K562 (cell line): ENCODE measurements at regions not wholly inside any gene's neighbourhood (a gene's known extent, or its start where the extent isn't known, plus 50 kb on each side); places are given as distances from the start of the nearest gene placed in this dataset.
A peak's percentile ranks its signal among the peaks of the same experiment; 100 is the strongest.

Experiments used
- ATAC-seq: fragments of 200-7000 bp; cut with Tn5 transposase; 3 replicates; pipeline ENCODE4 v1.9.1; 2020; ENCODE audit warnings: moderate library complexity
- BruUV-seq: library from RNA; stranded (reverse); fragments of 400-500 nt; replicated peaks from 2 replicates; lab custom pipeline; 2021; lab: Mats Ljungman, UMichigan
- CTCF ChIA-PET: fragments of 300-600 bp; formaldehyde crosslinking; extraction: SDS; loops from one replicate; lab custom pipeline; 2021; ENCODE audit warnings: low intra/inter-chr PET ratio; lab: Yijun Ruan, JAX
- POLR2A ChIA-PET: fragments of 300-600, 350-650 bp; sonication (Branson Sonifier 250); formaldehyde crosslinking; extraction: SDS; loops from one replicate; lab custom pipeline; 2021; ENCODE audit warnings: antibody characterized with exemption, inconsistent platforms; lab: Yijun Ruan, JAX
- DNase-seq, 4 experiments: peaks; one replicate each; pipeline versions ENCODE4 v3.0.0 to v3.0.0-alpha.2; 2011 to 2018; ENCODE audit warnings: low spot score in 3 of 4, mixed read lengths in 3 of 4; ENCODE audit errors: extremely low read depth in 1 of 4
- FAIRE-seq: peaks from 2 replicates; lab custom pipeline; 2011; peaks lifted over from hg19 to GRCh38; lab: Jason Lieb, UNC
- H2AFZ ChIP-seq: 2 replicates; pipeline ENCODE4 v1.6.0; 2011; ENCODE audit warnings: low read depth, low read length, control low read depth, inconsistent platforms
- H3K27ac ChIP-seq: fragments of 200-600 bp; 3 replicates; pipeline ENCODE4 v1.8.0; 2011; ENCODE audit warnings: low read depth, mild to moderate bottlenecking, control low read depth, inconsistent platforms, low read length, moderate library complexity, mixed read lengths; ENCODE audit errors: extremely low read depth
- H3K27me3 ChIP-seq, 2 experiments: fragments of 300-600 bp in 1 of 2; 2 replicates in 1 of 2; 3 replicates in 1 of 2; pipeline versions ENCODE4 v1.6.0 to v1.8.0; 2011; ENCODE audit warnings: inconsistent platforms in 2 of 2, low read length in 2 of 2, mild to moderate bottlenecking in 1 of 2, mixed read lengths in 1 of 2, moderate library complexity in 1 of 2; ENCODE audit not compliant: control insufficient read depth in 2 of 2, insufficient read depth in 2 of 2
- H3K36me3 ChIP-seq: fragments of 300-600 bp; 3 replicates; pipeline ENCODE4 v1.8.0; 2011; ENCODE audit warnings: mild to moderate bottlenecking, low read length, inconsistent platforms; ENCODE audit not compliant: control insufficient read depth, insufficient read depth
- H3K4me1 ChIP-seq, 2 experiments: fragments of 200-600 bp in 1 of 2; replicated peaks in 1 of 2; 2 replicates in 1 of 2; 3 replicates in 1 of 2; pipeline versions ENCODE4 v1.5.1 to v1.8.0; 2011; ENCODE audit warnings: inconsistent platforms in 2 of 2, low read length in 2 of 2, mild to moderate bottlenecking in 1 of 2, mixed read lengths in 1 of 2, moderate library complexity in 1 of 2; ENCODE audit not compliant: control insufficient read depth in 2 of 2, insufficient read depth in 2 of 2
- H3K4me2 ChIP-seq: 2 replicates; pipeline ENCODE4 v1.6.1; 2011; ENCODE audit warnings: low read length, control low read depth, inconsistent platforms, mixed read lengths; ENCODE audit not compliant: insufficient read depth
- H3K4me3 ChIP-seq: fragments of 200-600 bp; sonication (generic), shearing (Covaris generic); 2 replicates; pipeline ENCODE4 v1.5.1; 2016; ENCODE audit warnings: control low read depth, inconsistent platforms
- H3K79me2 ChIP-seq: fragments of 200-600 bp; 3 replicates; pipeline ENCODE4 v1.8.0; 2011; ENCODE audit warnings: low read length, inconsistent platforms; ENCODE audit not compliant: control insufficient read depth, insufficient read depth
- H3K9ac ChIP-seq, 2 experiments: 2 replicates each; pipeline versions ENCODE4 v1.6.0 to v1.6.1; 2011; ENCODE audit warnings: low read depth in 2 of 2, low read length in 2 of 2, control low read depth in 1 of 2, inconsistent platforms in 1 of 2, mild to moderate bottlenecking in 1 of 2, mixed read lengths in 1 of 2; ENCODE audit not compliant: insufficient read depth in 1 of 2
- H3K9me1 ChIP-seq: one replicate; pipeline ENCODE4 v1.6.0; 2011; ENCODE audit warnings: inconsistent platforms, mild to moderate bottlenecking, low read length, moderate library complexity; ENCODE audit not compliant: control insufficient read depth, insufficient read depth
- H3K9me3 ChIP-seq: replicated peaks from 2 replicates; pipeline ENCODE4 v1.5.1; 2011; ENCODE audit warnings: low read depth, low read length, inconsistent platforms; ENCODE audit not compliant: control insufficient read depth, insufficient read depth
- H4K20me1 ChIP-seq: replicated peaks from 2 replicates; pipeline ENCODE4 v1.6.1; 2011; ENCODE audit warnings: low read length, inconsistent platforms, mixed read lengths; ENCODE audit not compliant: control insufficient read depth, insufficient read depth
- CTCF ChIP-seq, 3 experiments: IDR thresholded peaks in 2 of 3; conservative IDR thresholded peaks in 1 of 3; 2 replicates each; pipeline ENCODE4 v1.5.1; 2011 to 2012; ENCODE audit warnings: low read length in 3 of 3, mild to moderate bottlenecking in 3 of 3, control low read depth in 2 of 3, improper control_type of control experiment in 1 of 3, inconsistent platforms in 1 of 3, low read depth in 1 of 3, mixed read lengths in 1 of 3, moderate library complexity in 1 of 3; ENCODE audit not compliant: insufficient read depth in 2 of 3
- ZNF134 ChIP-seq: fragments of 250-450 bp; sonication (Bioruptor Pico); conservative IDR thresholded peaks from 2 replicates; pipeline ENCODE4 v1.4.0; 2020
- ZNF143 ChIP-seq: sonication (generic); formaldehyde crosslinking; IDR thresholded peaks from 2 replicates; pipeline ENCODE4 v1.9.0; 2022; ENCODE audit warnings: mild to moderate bottlenecking, missing genetic modification reagents
- WGBS: fragments of 100-300 bp; shearing (Covaris generic); methylation state at CpG from one replicate; pipeline ENCODE4 v1.1.6; 2016; ENCODE audit warnings: low coverage, mixed read lengths; ENCODE audit not compliant: insufficient coverage; ENCODE audit errors: missing lambda C conversion rate; 5-methylcytosine and 5-hydroxymethylcytosine counted together
- in situ Hi-C: fragments of 300-500 bp; cut with MboI; formaldehyde crosslinking; loops from 4 replicates; pipeline ENCODE4 v1.15.0; 2018; ENCODE audit warnings: inconsistent platforms, mixed read lengths
- intact Hi-C: fragments of 100-400 bp; cut with micrococcal nuclease; formaldehyde crosslinking; loops from 2 replicates; pipeline ENCODE4 v1.14.2; 2022

DNA sequence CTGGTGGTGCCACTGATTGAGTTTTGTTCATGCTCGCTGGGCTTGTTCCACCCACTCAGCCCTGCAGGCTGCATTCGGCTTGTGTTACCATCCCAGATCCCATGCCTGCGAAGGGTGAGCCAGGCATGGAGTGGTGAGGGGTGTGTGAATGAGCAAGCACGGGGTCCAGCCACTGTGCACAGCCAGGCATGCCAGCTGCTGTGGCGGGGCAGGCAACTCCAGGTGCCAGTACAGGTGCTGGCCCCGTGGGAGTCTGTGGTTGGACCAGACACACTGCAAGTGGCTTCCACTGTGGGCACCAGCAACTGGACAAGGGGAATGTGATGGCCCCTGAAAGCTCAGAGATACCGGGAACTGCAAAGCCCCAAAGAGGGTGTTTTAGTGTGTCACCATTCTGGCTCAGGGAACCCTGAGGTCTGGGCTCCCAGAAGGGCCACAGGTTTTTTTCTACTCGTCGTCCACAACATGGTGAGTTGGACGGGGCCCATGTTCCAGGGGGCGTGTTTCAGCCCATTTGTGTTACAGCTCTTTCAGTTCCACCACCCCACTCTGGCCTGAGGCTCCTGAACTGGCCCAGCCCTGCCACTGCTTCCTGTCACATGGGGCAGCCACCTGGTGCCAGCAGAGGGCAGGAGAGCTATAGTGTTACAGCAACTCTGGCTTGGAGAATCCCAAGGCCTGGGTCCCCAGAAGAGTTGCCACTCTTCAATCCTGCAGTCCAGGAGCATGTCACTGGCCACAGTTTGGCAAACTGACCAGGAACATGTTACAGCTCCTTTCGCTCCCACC lies 217.0 kb upstream of the OBI1 start:
- peak in 1 of 4 experiments; percentile 6 for DNase-seq
- 0% methylated on average over 10 of the region's 12 CpGs for WGBS
- H3K79me2 ChIP-seq = no peaks in the 10 kb centered on the region
- no peak overlapping the region for H3K4me2 ChIP-seq
- no peak overlapping the region for H3K9ac ChIP-seq
- H3K4me1 ChIP-seq = no peaks in the 10 kb centered on the region
- intact Hi-C loops = no loop called here
- 0 out of 3 replicates have a peak, but pooled peaks have one; percentile 45 for ATAC-seq
- no peaks in the 10 kb centered on the region for H4K20me1 ChIP-seq
- POLR2A ChIA-PET = no interaction called here
- in situ Hi-C loops = no loop called here
- no peaks in the 10 kb centered on the region for H3K9me3 ChIP-seq
- no peak overlapping the region for H3K4me3 ChIP-seq
- TF ChIP-seq ZNF134 (CRISPR knock-in tag) (no peak), CTCF (IDR thresholded peaks at IDR 0.05 in 2 of 3, conservative IDR thresholded peaks at IDR 0.05 in 1 of 3; ENCODE audit: insufficient read depth in 2 of 3, low read depth in 1 of 3, low read length in 3 of 3) (peak in 1 of 3 experiments; percentile 13; a peak in 1 of 6 replicates), ZNF143 (CRISPR knock-in tag) (no peak)
- H3K27me3 ChIP-seq = no peaks in the 10 kb centered on the region
- no peak overlapping the region for H2AFZ ChIP-seq
- H3K27ac ChIP-seq = no peak overlapping the region
- H3K9me1 ChIP-seq = no peaks in the 10 kb centered on the region
- no TSS peak for BruUV-seq
- CTCF ChIA-PET = no interaction called here
- H3K36me3 ChIP-seq = no peaks in the 10 kb centered on the region
- no peak for FAIRE-seq
